K562 (cell line): ENCODE measurements at regions not wholly inside any gene's neighbourhood (a gene's known extent, or its start where the extent isn't known, plus 50 kb on each side); places are given as distances from the start of the nearest gene placed in this dataset.

Experiments used
- ATAC-seq: fragments of 200-7000 bp; cut with Tn5 transposase; 3 replicates; pipeline ENCODE4 v1.9.1; 2020; ENCODE audit warnings: moderate library complexity
- BruUV-seq: library from RNA; stranded (reverse); fragments of 400-500 nt; replicated peaks from 2 replicates; lab custom pipeline; 2021; lab: Mats Ljungman, UMichigan
- CTCF ChIA-PET: fragments of 300-600 bp; formaldehyde crosslinking; extraction: SDS; loops from one replicate; lab custom pipeline; 2021; ENCODE audit warnings: low intra/inter-chr PET ratio; lab: Yijun Ruan, JAX
- POLR2A ChIA-PET: fragments of 300-600, 350-650 bp; sonication (Branson Sonifier 250); formaldehyde crosslinking; extraction: SDS; loops from one replicate; lab custom pipeline; 2021; ENCODE audit warnings: antibody characterized with exemption, inconsistent platforms; lab: Yijun Ruan, JAX
- DNase-seq, 4 experiments: peaks; one replicate each; pipeline versions ENCODE4 v3.0.0 to v3.0.0-alpha.2; 2011 to 2018; ENCODE audit warnings: low spot score in 3 of 4, mixed read lengths in 3 of 4; ENCODE audit errors: extremely low read depth in 1 of 4
- FAIRE-seq: peaks from 2 replicates; lab custom pipeline; 2011; peaks lifted over from hg19 to GRCh38; lab: Jason Lieb, UNC
- H2AFZ ChIP-seq: 2 replicates; pipeline ENCODE4 v1.6.0; 2011; ENCODE audit warnings: low read depth, low read length, control low read depth, inconsistent platforms
- H3K27ac ChIP-seq: fragments of 200-600 bp; 3 replicates; pipeline ENCODE4 v1.8.0; 2011; ENCODE audit warnings: low read depth, mild to moderate bottlenecking, control low read depth, inconsistent platforms, low read length, moderate library complexity, mixed read lengths; ENCODE audit errors: extremely low read depth
- H3K27me3 ChIP-seq, 2 experiments: fragments of 300-600 bp in 1 of 2; 2 replicates in 1 of 2; 3 replicates in 1 of 2; pipeline versions ENCODE4 v1.6.0 to v1.8.0; 2011; ENCODE audit warnings: inconsistent platforms in 2 of 2, low read length in 2 of 2, mild to moderate bottlenecking in 1 of 2, mixed read lengths in 1 of 2, moderate library complexity in 1 of 2; ENCODE audit not compliant: control insufficient read depth in 2 of 2, insufficient read depth in 2 of 2
- H3K36me3 ChIP-seq: fragments of 300-600 bp; 3 replicates; pipeline ENCODE4 v1.8.0; 2011; ENCODE audit warnings: mild to moderate bottlenecking, low read length, inconsistent platforms; ENCODE audit not compliant: control insufficient read depth, insufficient read depth
- H3K4me1 ChIP-seq, 2 experiments: fragments of 200-600 bp in 1 of 2; replicated peaks in 1 of 2; 2 replicates in 1 of 2; 3 replicates in 1 of 2; pipeline versions ENCODE4 v1.5.1 to v1.8.0; 2011; ENCODE audit warnings: inconsistent platforms in 2 of 2, low read length in 2 of 2, mild to moderate bottlenecking in 1 of 2, mixed read lengths in 1 of 2, moderate library complexity in 1 of 2; ENCODE audit not compliant: control insufficient read depth in 2 of 2, insufficient read depth in 2 of 2
- H3K4me2 ChIP-seq: 2 replicates; pipeline ENCODE4 v1.6.1; 2011; ENCODE audit warnings: low read length, control low read depth, inconsistent platforms, mixed read lengths; ENCODE audit not compliant: insufficient read depth
- H3K4me3 ChIP-seq: fragments of 200-600 bp; sonication (generic), shearing (Covaris generic); 2 replicates; pipeline ENCODE4 v1.5.1; 2016; ENCODE audit warnings: control low read depth, inconsistent platforms
- H3K79me2 ChIP-seq: fragments of 200-600 bp; 3 replicates; pipeline ENCODE4 v1.8.0; 2011; ENCODE audit warnings: low read length, inconsistent platforms; ENCODE audit not compliant: control insufficient read depth, insufficient read depth
- H3K9ac ChIP-seq, 2 experiments: 2 replicates each; pipeline versions ENCODE4 v1.6.0 to v1.6.1; 2011; ENCODE audit warnings: low read depth in 2 of 2, low read length in 2 of 2, control low read depth in 1 of 2, inconsistent platforms in 1 of 2, mild to moderate bottlenecking in 1 of 2, mixed read lengths in 1 of 2; ENCODE audit not compliant: insufficient read depth in 1 of 2
- H3K9me1 ChIP-seq: one replicate; pipeline ENCODE4 v1.6.0; 2011; ENCODE audit warnings: inconsistent platforms, mild to moderate bottlenecking, low read length, moderate library complexity; ENCODE audit not compliant: control insufficient read depth, insufficient read depth
- H3K9me3 ChIP-seq: replicated peaks from 2 replicates; pipeline ENCODE4 v1.5.1; 2011; ENCODE audit warnings: low read depth, low read length, inconsistent platforms; ENCODE audit not compliant: control insufficient read depth, insufficient read depth
- H4K20me1 ChIP-seq: replicated peaks from 2 replicates; pipeline ENCODE4 v1.6.1; 2011; ENCODE audit warnings: low read length, inconsistent platforms, mixed read lengths; ENCODE audit not compliant: control insufficient read depth, insufficient read depth
- CSDE1 ChIP-seq, 2 experiments: fragments of 450-650 bp; IDR thresholded peaks; 2 replicates each; pipeline ENCODE4 v1.6.1; 2016; ENCODE audit warnings: mild to moderate bottlenecking in 1 of 2
- EP300 ChIP-seq: IDR thresholded peaks from 2 replicates; pipeline ENCODE4 v1.6.1; 2012; ENCODE audit warnings: low read length, improper control_type of control experiment
- GTF2F1 ChIP-seq: IDR thresholded peaks from 2 replicates; pipeline ENCODE4 v1.6.1; 2011; ENCODE audit warnings: low read depth, low read length, improper control_type of control experiment
- MYBL2 ChIP-seq, 2 experiments: fragments of 450-650 bp in 1 of 2; sonication (generic) in 1 of 2; formaldehyde crosslinking in 1 of 2; IDR thresholded peaks; 2 replicates each; pipeline versions ENCODE4 v1.6.1 to v1.8.1; 2017 to 2022; ENCODE audit warnings: borderline replicate concordance in 1 of 2, inconsistent platforms in 1 of 2, low read depth in 1 of 2, mild to moderate bottlenecking in 1 of 2, missing genetic modification reagents in 1 of 2, moderate library complexity in 1 of 2
- ZNF232 ChIP-seq: sonication (generic); formaldehyde crosslinking; IDR thresholded peaks from 2 replicates; pipeline ENCODE4 v1.8.0; 2022; ENCODE audit warnings: mild to moderate bottlenecking, missing genetic modification reagents
- ZNF431 ChIP-seq: sonication (generic); formaldehyde crosslinking; IDR thresholded peaks from 2 replicates; pipeline ENCODE4 v1.8.0; 2022; ENCODE audit warnings: mild to moderate bottlenecking, missing genetic modification reagents
- WGBS: fragments of 100-300 bp; shearing (Covaris generic); methylation state at CpG from one replicate; pipeline ENCODE4 v1.1.6; 2016; ENCODE audit warnings: low coverage, mixed read lengths; ENCODE audit not compliant: insufficient coverage; ENCODE audit errors: missing lambda C conversion rate; 5-methylcytosine and 5-hydroxymethylcytosine counted together
- in situ Hi-C: fragments of 300-500 bp; cut with MboI; formaldehyde crosslinking; loops from 4 replicates; pipeline ENCODE4 v1.15.0; 2018; ENCODE audit warnings: inconsistent platforms, mixed read lengths
- intact Hi-C: fragments of 100-400 bp; cut with micrococcal nuclease; formaldehyde crosslinking; loops from 2 replicates; pipeline ENCODE4 v1.14.2; 2022
- TF ChIP-seq, protein P1 (sequence below), 2 experiments: fragments of 450-650 bp in 1 of 2; sonication (generic) in 1 of 2; formaldehyde crosslinking in 1 of 2; IDR thresholded peaks; 2 replicates each; pipeline versions ENCODE4 v1.7.1 to v1.9.0; 2016 to 2022; ENCODE audit warnings: inconsistent platforms in 1 of 2, mild to moderate bottlenecking in 1 of 2, missing genetic modification reagents in 1 of 2
- TF ChIP-seq, protein P2 (sequence below): fragments of 450-650 bp; IDR thresholded peaks from 2 replicates; pipeline ENCODE4 v1.6.1; 2016; ENCODE audit warnings: missing biosample characterization, missing genetic modification characterization

DNA sequence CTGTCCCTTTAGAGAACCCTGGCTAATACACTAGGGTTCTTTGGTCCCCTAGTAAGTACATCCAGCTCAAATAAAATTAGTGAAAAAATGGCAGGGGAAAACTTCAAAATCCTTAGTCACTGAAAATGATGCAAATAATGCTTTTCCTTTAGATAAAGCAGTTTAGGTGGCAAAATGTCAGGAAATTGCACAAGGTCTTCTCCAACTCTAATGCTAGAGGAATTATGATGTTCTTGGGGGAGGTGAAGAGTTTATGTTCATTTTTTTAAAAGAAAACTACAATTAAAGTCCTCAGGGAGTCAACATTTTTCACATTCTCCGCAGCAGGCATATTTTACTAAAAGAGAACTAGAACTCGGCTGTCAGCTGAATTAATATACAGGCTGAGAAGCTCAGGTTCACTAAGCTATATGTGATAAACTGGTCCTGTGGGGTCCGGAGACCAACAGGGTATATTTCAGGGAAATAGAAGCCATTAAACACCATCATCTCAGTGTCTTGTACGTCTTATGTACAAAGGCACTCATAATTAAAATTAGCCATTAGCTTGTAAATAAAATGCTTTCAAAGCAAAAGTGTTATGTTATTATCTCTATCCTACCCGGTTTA, 1164.7 kb upstream of the AUTS2 start:
- no peak overlapping the region for H3K9ac ChIP-seq
- ChIA-PET POLR2A (no interaction called here), CTCF (no interaction called here)
- WGBS = 0% methylated on average over 5 of the region's 5 CpGs
- no peaks in the 10 kb centered on the region for H3K9me1 ChIP-seq
- DNase-seq = no peak
- H3K4me1 ChIP-seq = no peaks in the 10 kb centered on the region
- no peaks in the 10 kb centered on the region for H3K27me3 ChIP-seq
- H3K27ac ChIP-seq = no peak overlapping the region
- no peaks in the 10 kb centered on the region for H3K79me2 ChIP-seq
- no peak overlapping the region for H2AFZ ChIP-seq
- no peaks in the 10 kb centered on the region for H4K20me1 ChIP-seq
- no peak for ATAC-seq
- BruUV-seq = no TSS peak
- FAIRE-seq = no peak
- H3K9me3 ChIP-seq = no peaks in the 10 kb centered on the region
- no peaks in the 10 kb centered on the region for H3K36me3 ChIP-seq
- H3K4me2 ChIP-seq = no peak overlapping the region
- no peak overlapping the region for H3K4me3 ChIP-seq
- intact Hi-C loops = no loop called here
- in situ Hi-C loops = no loop called here
- TF ChIP-seq CSDE1 (IDR thresholded peaks at IDR 0.05) = no peak
- TF ChIP-seq ZNF232 (CRISPR knock-in tag) = no peak
- TF ChIP-seq, protein P1, sequence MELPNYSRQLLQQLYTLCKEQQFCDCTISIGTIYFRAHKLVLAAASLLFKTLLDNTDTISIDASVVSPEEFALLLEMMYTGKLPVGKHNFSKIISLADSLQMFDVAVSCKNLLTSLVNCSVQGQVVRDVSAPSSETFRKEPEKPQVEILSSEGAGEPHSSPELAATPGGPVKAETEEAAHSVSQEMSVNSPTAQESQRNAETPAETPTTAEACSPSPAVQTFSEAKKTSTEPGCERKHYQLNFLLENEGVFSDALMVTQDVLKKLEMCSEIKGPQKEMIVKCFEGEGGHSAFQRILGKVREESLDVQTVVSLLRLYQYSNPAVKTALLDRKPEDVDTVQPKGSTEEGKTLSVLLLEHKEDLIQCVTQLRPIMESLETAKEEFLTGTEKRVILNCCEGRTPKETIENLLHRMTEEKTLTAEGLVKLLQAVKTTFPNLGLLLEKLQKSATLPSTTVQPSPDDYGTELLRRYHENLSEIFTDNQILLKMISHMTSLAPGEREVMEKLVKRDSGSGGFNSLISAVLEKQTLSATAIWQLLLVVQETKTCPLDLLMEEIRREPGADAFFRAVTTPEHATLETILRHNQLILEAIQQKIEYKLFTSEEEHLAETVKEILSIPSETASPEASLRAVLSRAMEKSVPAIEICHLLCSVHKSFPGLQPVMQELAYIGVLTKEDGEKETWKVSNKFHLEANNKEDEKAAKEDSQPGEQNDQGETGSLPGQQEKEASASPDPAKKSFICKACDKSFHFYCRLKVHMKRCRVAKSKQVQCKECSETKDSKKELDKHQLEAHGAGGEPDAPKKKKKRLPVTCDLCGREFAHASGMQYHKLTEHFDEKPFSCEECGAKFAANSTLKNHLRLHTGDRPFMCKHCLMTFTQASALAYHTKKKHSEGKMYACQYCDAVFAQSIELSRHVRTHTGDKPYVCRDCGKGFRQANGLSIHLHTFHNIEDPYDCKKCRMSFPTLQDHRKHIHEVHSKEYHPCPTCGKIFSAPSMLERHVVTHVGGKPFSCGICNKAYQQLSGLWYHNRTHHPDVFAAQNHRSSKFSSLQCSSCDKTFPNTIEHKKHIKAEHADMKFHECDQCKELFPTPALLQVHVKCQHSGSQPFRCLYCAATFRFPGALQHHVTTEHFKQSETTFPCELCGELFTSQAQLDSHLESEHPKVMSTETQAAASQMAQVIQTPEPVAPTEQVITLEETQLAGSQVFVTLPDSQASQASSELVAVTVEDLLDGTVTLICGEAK (IDR thresholded peaks at IDR 0.05) = no peak
- TF ChIP-seq, protein P1 (CRISPR knock-in tag; IDR thresholded peaks at IDR 0.05) = no peak
- no peak for TF ChIP-seq GTF2F1
- no peak for TF ChIP-seq MYBL2 (IDR thresholded peaks at IDR 0.05; ENCODE audit: low read depth)
- no peak for TF ChIP-seq MYBL2 (CRISPR knock-in tag; IDR thresholded peaks at IDR 0.05; ENCODE audit: borderline replicate concordance)
- TF ChIP-seq EP300 = no peak
- TF ChIP-seq, protein P2, sequence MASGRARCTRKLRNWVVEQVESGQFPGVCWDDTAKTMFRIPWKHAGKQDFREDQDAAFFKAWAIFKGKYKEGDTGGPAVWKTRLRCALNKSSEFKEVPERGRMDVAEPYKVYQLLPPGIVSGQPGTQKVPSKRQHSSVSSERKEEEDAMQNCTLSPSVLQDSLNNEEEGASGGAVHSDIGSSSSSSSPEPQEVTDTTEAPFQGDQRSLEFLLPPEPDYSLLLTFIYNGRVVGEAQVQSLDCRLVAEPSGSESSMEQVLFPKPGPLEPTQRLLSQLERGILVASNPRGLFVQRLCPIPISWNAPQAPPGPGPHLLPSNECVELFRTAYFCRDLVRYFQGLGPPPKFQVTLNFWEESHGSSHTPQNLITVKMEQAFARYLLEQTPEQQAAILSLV (tag) = no peak
- TF ChIP-seq ZNF431 (CRISPR knock-in tag) = no peak
